Osteocyte (in vitro differentiated cells): ENCODE measurements at regions not wholly inside any gene's neighbourhood (a gene's known extent, or its start where the extent isn't known, plus 50 kb on each side); places are given as distances from the start of the nearest gene placed in this dataset.

Experiments used
- DNase-seq: peaks from one replicate; pipeline ENCODE4 v3.0.0; 2021; ENCODE audit warnings: mixed read lengths; ENCODE audit not compliant: unreplicated experiment; ENCODE audit errors: extremely low spot score
- H3K27ac Mint-ChIP-seq: one replicate; pipeline ENCODE4 v1.8.0; 2021; ENCODE audit warnings: mild to moderate bottlenecking, mixed read lengths; ENCODE audit not compliant: unreplicated experiment
- H3K27me3 Mint-ChIP-seq: one replicate; pipeline ENCODE4 v1.8.0; 2021; ENCODE audit warnings: mixed read lengths; ENCODE audit not compliant: unreplicated experiment
- H3K36me3 Mint-ChIP-seq: one replicate; pipeline ENCODE4 v1.8.0; 2021; ENCODE audit warnings: mixed read lengths; ENCODE audit not compliant: unreplicated experiment
- H3K4me1 Mint-ChIP-seq: one replicate; pipeline ENCODE4 v1.8.0; 2021; ENCODE audit warnings: mixed read lengths; ENCODE audit not compliant: unreplicated experiment
- H3K4me3 Mint-ChIP-seq: one replicate; pipeline ENCODE4 v1.8.0; 2021; ENCODE audit warnings: mild to moderate bottlenecking, moderate library complexity, mixed read lengths; ENCODE audit not compliant: unreplicated experiment
- H3K9me3 Mint-ChIP-seq: one replicate; pipeline ENCODE4 v1.8.0; 2021; ENCODE audit warnings: mixed read lengths; ENCODE audit not compliant: unreplicated experiment
- CTCF ChIP-seq: fragments of 200-600 bp; sonication (generic); IDR thresholded peaks from 2 replicates; pipeline ENCODE4 v1.5.0; 2021; ENCODE audit warnings: antibody characterized with exemption, mild to moderate bottlenecking, moderate library complexity

- no peak overlapping the region for H3K4me3 Mint-ChIP-seq
- H3K27me3 Mint-ChIP-seq, result no peaks in the 10 kb centered on the region
- no peak overlapping the region for H3K27ac Mint-ChIP-seq
- H3K36me3 Mint-ChIP-seq, result no peaks in the 10 kb centered on the region
- DNase-seq, result no peak
- TF ChIP-seq CTCF, result no peak
- H3K9me3 Mint-ChIP-seq, result peaks cover 5% of the 10 kb centered on the region
- no peaks in the 10 kb centered on the region for H3K4me1 Mint-ChIP-seq
These were observed 632.4 kb downstream of the SEMA5A start for GRCh38 chr5:8913522-8913921.

- Mint-ChIP-seq H3K4me3 (no peak overlapping the region), H3K4me1 (no peaks in the 10 kb centered on the region), H3K36me3 (no peaks in the 10 kb centered on the region), H3K9me3 (peaks cover 6% of the 10 kb centered on the region), H3K27me3 (no peaks in the 10 kb centered on the region), H3K27ac (no peak overlapping the region)
- DNase-seq, result no peak
- no peak for TF ChIP-seq CTCF
These were observed 626.8 kb downstream of the SEMA5A start for GRCh38 chr5:8919096-8919495.

GRCh38 chr5:8923526-8923925 lies 622.3 kb downstream of the SEMA5A start:
- no peak for DNase-seq
- no peaks in the 10 kb centered on the region for H3K27me3 Mint-ChIP-seq

GRCh38 chr5:8924054-8924793 lies 621.7 kb downstream of the SEMA5A start:
- no peak for TF ChIP-seq CTCF
- H3K9me3 Mint-ChIP-seq, result peaks cover 8% of the 10 kb centered on the region
- no peaks in the 10 kb centered on the region for H3K36me3 Mint-ChIP-seq
- H3K27ac Mint-ChIP-seq, result no peak overlapping the region
- no peaks in the 10 kb centered on the region for H3K4me1 Mint-ChIP-seq
- H3K4me3 Mint-ChIP-seq, result no peak overlapping the region
- H3K27me3 Mint-ChIP-seq, result no peaks in the 10 kb centered on the region
- no peak for DNase-seq

More at GRCh38 chr5:8923526-8923925, 622.3 kb downstream of the SEMA5A start:
- no peak overlapping the region for H3K27ac Mint-ChIP-seq
- H3K9me3 Mint-ChIP-seq, result peaks cover 8% of the 10 kb centered on the region
- no peak overlapping the region for H3K4me3 Mint-ChIP-seq
- no peaks in the 10 kb centered on the region for H3K4me1 Mint-ChIP-seq
- no peaks in the 10 kb centered on the region for H3K36me3 Mint-ChIP-seq
- TF ChIP-seq CTCF, result no peak

GRCh38 chr5:8930021-8930420 lies 615.9 kb downstream of the SEMA5A start:
- Mint-ChIP-seq H3K36me3 (no peaks in the 10 kb centered on the region), H3K4me1 (no peaks in the 10 kb centered on the region), H3K4me3 (no peak overlapping the region), H3K27ac (no peak overlapping the region), H3K9me3 (peaks cover 3% of the 10 kb centered on the region), H3K27me3 (no peaks in the 10 kb centered on the region)
- no peak for TF ChIP-seq CTCF
- DNase-seq, result no peak
